GM12873 (cell line): ENCODE measurements at regions not wholly inside any gene's neighbourhood (a gene's known extent, or its start where the extent isn't known, plus 50 kb on each side); places are given as distances from the start of the nearest gene placed in this dataset.

Experiments
- TF ChIP-seq, protein P1 (sequence below): IDR thresholded peaks from 2 replicates; pipeline ENCODE4 v1.5.1; 2012; ENCODE audit warnings: low read depth, mild to moderate bottlenecking, moderate library complexity, low read length, control low read depth; ENCODE audit not compliant: insufficient read depth; ENCODE audit errors: missing control alignments

DNA sequence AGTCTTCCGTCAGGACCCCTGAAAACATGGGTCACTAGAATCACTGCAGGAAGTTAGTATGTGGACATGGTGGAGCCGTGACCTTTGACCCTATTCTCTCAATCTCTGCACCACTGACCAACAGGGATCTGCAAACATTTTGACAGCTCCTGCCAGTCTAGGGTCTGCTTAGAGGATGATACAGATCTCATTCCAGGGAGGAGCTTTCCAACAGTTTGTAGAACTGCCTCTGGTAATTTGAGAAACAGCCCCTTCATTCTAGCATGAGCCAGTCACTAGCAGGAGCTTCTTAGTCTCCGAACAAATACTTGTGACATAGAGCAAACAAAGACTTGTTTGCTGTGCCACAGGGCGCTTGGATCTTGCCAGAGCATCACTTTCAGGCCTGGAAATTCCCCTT lies 270.3 kb upstream of the CFAP20DC start:
- TF ChIP-seq, protein P1, sequence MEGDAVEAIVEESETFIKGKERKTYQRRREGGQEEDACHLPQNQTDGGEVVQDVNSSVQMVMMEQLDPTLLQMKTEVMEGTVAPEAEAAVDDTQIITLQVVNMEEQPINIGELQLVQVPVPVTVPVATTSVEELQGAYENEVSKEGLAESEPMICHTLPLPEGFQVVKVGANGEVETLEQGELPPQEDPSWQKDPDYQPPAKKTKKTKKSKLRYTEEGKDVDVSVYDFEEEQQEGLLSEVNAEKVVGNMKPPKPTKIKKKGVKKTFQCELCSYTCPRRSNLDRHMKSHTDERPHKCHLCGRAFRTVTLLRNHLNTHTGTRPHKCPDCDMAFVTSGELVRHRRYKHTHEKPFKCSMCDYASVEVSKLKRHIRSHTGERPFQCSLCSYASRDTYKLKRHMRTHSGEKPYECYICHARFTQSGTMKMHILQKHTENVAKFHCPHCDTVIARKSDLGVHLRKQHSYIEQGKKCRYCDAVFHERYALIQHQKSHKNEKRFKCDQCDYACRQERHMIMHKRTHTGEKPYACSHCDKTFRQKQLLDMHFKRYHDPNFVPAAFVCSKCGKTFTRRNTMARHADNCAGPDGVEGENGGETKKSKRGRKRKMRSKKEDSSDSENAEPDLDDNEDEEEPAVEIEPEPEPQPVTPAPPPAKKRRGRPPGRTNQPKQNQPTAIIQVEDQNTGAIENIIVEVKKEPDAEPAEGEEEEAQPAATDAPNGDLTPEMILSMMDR, result no peak

DNA sequence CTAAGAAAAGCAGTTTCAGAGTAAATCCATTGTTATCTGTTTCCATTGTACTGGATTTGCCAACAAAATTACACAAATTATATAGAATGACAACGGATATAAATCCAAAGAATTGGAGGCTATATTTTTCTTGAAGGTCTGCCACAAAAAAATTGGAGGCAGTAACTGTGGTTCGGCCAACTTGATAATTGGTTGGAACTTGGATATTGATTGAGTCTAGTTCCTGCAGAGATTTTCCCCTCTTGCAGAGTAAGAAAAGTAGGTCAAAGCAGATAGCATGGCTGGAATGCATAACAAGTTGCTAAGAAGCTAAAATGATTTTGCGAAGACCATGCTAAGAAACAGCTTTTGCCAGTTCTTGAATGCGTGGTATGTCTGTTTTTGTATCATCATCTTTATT lies 269.6 kb upstream of the CFAP20DC start:
- TF ChIP-seq, protein P1, result no peak

DNA sequence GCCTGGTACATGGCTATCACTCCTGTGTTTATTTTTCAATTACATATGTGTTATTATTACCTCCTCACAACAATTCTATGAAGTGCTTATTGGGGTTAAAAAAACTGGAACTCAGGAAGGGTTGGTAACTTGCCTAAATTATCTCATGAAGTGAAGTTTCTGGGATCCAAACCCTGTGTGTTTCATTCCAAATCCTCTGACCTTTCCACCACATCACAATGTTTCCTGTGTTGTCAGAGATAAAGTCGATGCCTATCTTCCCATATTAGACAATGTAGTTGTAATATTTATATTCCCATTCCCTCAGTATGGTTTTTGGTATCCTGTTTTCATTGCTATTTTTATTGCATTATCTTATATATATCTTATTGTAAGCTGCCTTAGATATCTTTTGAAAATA lies 269.1 kb upstream of the CFAP20DC start:
- TF ChIP-seq, protein P1, result no peak

DNA sequence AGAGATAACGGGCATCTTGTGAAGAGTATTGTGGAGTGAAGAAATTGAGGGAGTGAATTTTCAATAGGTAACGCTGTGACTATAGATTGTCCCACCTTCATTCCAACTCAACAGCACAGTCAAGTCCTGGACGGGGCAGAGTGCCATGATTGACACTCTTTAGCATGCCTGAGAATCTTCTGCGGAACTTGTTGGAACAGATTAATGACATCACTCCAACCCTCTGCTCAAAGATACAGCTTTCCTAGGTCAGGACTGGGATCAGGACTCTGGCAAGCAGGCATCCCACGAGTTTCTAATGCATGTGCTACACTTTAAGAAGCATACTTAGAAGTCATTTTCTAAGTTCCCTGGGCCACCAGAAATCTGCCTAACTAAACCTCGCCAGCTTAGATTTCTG lies 267.6 kb upstream of the CFAP20DC start:
- TF ChIP-seq, protein P1, result no peak

DNA sequence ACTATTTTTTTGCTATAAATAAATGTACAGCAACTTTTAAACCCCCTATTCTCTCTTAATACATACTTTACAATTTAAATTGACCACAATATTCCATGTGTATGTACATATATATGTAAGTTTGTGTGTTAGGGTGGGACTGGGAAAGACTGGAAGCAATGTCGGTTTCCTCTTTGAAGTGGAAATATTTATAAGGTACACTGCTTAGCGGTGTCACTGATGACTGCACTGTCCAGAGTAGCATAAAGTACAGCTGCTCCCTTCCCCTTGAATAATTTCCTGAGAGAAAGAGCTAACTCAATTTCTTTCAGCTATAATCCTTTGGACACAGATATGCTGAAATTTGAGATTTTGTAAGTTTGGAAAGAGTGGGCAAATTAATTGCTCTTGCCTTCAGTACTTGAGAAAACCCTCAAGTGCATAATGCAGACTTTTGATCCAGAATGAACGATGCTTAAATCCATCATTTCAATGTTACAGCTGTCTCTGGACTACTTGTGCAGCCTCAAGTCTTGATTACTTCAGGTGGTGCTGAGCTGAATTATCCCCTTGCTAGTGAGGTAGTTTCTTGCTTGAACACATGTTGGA lies 267.0 kb upstream of the CFAP20DC start:
- TF ChIP-seq, protein P1, result no peak

DNA sequence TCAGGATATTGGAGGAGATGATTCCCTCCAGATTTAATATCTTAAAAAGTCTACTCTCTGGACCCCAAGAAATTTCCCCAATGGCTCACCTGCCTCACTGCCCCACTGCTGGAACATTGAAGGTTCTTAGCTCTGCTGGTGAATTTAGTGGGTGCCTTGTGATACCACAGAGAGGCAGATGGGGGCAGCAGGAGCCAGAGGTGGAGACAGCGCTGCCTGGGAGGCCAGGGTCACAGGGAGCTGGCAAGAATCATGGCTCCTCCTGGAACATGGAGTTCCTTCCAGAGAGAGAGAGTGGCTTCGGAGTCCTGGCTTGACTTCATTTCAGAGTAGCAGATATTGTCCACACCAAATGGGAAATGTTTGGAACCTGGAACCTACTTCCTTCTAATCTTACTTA lies 263.5 kb upstream of the CFAP20DC start:
- TF ChIP-seq, protein P1, result peak; percentile 83

DNA sequence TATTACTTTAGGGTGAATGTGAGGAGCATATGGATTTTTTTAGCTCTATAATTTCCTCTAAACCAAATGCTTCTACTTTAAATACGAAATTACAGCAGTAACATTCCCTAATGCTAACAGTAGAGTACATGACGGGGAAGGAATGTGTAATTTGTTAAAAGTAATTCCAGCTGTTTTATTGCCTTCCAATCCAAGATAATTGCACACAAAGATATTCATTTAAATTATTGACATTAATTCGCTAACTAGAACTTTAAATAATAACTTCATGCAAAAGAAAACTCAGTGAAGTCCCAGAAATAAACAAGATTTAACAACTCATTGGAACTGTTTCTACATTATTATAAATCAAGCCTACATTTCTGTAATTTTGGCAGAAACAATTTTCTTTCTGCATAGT lies 261.4 kb upstream of the CFAP20DC start:
- TF ChIP-seq, protein P1, result no peak

DNA sequence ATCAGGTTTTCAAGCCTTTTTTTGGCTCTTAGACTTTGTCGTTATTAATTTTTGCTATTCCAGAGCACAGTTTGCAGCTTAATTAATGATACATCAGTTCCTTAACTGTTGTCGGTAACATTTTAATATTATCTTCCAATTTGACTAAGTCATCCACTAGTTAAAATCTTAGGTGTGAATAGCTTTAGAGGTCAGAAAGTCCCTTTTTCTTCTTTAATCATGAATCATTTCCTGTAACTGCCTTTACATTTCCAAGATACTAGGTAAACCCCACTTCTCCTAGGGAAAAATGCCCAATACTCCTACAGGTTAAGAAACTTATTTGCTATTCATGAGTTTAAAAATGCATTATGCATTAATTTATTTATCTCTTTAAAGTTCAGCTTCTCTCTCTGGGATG lies 260.9 kb upstream of the CFAP20DC start:
- TF ChIP-seq, protein P1, result no peak
